Fibroblast of lung (primary cell): ENCODE measurements at regions not wholly inside any gene's neighbourhood (a gene's known extent, or its start where the extent isn't known, plus 50 kb on each side); places are given as distances from the start of the nearest gene placed in this dataset.

Source experiments
- CTCF ChIP-seq, 2 donors: IDR thresholded peaks in 1 of 2; conservative IDR thresholded peaks in 1 of 2; 1 replicate in 1 of 2; 2 replicates in 1 of 2; pipeline ENCODE4 v1.5.1; 2011 to 2012; ENCODE audit warnings: low read length in 2 of 2, control low read depth in 1 of 2, inconsistent platforms in 1 of 2, low read depth in 1 of 2, mild to moderate bottlenecking in 1 of 2
- EZH2 ChIP-seq: IDR thresholded peaks from 2 replicates; pipeline ENCODE4 v1.5.1; 2012; ENCODE audit warnings: low read length, control low read depth, mild to moderate bottlenecking; ENCODE audit errors: missing control alignments

- TF ChIP-seq CTCF (conservative IDR thresholded peaks at IDR 0.05 in 1 of 2, IDR thresholded peaks at IDR 0.05 in 1 of 2; ENCODE audit: low read depth in 1 of 2, low read length in 2 of 2) (no peak), EZH2 (no peak)
Measured at GRCh38 chr6:50285735-50286134, 236.0 kb upstream of the DEFB112 start.
